Retina (tissue), 1 donor: ENCODE measurements at regions not wholly inside any gene's neighbourhood (a gene's known extent, or its start where the extent isn't known, plus 50 kb on each side); places are given as distances from the start of the nearest gene placed in this dataset.

Experiments used
- DNase-seq: peaks from one replicate; pipeline ENCODE4 v3.0.0-alpha.2; 2016

- DNase-seq: no peak
Observed at GRCh38 chr15:94098921-94099573, 132.3 kb upstream of the MCTP2 start.

DNA sequence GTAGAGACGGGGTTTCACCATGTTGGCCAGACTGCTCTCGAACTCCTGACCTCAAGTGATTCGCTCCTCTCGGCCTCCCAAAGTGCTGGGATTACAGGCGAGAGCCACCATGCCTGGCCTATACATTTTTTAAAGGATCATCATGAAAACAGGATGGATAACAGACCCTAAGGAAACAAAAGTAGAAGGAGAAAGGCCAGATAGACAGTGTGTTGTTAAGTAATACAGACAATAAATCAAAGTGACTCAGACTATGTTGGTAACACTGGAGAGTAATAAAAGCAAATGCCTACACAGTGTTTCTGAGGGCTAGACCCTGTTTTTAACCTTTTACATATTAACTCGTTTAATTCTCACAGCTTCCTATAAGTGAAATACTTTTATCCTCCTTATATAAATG, 133.8 kb upstream of the MCTP2 start:
- no peak for DNase-seq

DNA sequence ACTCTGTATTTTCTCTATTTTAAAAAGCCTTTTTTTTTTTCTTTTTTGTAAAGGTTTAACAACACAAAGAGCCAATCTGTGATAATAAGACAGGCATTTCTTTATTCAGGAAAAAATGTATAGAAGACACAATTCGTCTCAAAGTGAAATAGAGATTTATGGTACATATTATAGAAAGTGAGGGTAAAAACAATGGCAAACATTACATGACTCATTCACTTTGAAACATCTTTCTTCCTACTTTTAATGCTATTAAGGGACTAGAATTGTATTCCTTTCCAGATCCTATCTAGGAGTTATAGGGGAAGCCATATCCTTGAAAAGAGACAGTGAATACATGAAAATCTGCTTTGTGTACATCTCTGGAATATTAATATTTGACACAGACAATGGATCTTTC, 137.1 kb upstream of the MCTP2 start:
- DNase-seq: no peak

DNA sequence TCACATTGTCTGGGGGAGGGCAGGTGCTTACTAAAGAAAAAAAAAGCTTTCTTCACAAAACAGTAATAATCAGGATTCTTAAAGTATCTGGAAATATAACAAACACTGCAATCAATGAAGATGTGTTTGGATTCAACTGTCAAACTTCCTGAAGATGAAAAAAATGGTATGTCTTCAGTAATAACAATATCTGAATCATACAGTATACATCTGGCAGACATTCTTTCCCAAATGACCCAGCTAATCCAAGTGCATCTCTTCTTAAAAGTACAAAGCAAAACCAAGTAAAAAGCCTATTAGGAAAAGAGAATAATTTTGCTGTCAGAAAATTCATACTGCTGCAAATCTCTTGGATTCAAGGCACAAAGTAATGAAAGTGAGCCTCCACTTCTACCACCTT, 145.0 kb upstream of the MCTP2 start:
- no peak for DNase-seq

GRCh38 chr15:94083467-94084052, 147.8 kb upstream of the MCTP2 start:
- no peak for DNase-seq

DNA sequence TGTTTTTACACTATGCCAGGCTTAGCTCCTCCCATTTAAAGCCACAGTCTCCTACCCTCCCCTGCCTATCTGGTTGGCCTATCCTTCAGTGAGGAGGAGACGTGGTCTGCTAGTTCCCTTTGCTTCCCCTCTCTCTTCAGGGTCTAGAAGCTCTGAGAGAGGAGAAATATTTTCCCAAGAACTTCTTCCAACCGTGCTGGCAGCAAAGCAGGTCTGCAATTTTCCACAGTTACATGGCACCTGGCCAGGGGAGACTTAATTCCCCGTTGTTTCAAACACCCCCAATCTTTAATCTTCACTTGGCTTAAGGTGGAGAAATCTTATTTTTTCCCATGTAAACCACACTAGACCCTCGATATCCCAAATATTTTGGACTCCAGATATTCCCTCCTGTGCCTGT, 149.5 kb upstream of the MCTP2 start:
- DNase-seq: no peak

DNA sequence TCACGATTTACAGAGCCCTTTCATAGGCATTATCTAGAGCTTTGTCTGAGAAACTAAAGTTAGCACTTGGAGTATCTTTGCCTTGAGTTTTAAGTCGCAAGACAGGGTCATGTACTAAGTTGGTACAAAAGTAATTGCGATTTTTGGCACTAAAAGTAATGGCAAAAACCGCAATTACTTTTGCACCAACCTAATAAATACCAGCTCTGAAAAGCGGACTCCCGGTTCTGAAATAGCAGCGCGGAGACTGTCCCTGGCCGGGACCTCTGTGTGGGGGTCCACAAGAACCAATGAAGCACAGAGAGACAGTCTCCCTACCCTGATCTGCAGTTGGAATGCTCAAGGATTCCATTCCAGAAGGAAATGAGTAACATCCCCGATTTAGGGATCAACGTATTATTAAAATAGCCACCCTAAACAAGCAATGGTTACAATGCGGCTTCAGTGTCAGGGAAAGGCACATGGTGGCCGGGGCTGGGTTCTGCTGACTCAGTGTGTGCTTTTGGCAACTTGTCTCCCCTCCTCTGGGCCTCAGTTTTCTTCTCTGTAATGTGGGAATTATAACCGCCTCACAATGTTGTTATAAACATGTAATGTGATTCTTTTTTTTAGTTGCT, 150.3 kb upstream of the MCTP2 start:
- no peak for DNase-seq

DNA sequence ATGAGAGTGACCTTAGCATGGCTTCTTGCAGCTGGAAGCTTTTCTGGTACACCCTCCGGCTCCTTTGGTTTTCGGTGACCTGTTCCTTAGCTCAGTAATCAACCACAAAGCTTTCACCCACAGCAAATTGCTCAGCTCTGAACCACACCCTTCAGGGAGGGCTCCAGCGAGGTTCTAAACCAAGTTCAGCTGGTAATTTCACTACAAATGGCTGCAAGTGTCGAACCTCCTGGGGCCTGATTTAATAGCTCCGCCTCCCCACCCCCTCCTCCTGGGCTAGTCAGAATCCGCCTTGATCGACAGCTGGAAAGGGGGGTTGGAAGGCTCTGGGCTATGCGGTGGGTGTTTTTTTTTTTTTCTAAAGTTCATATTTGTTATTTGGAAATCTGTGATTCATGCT, 150.9 kb upstream of the MCTP2 start:
- DNase-seq: no peak

DNA sequence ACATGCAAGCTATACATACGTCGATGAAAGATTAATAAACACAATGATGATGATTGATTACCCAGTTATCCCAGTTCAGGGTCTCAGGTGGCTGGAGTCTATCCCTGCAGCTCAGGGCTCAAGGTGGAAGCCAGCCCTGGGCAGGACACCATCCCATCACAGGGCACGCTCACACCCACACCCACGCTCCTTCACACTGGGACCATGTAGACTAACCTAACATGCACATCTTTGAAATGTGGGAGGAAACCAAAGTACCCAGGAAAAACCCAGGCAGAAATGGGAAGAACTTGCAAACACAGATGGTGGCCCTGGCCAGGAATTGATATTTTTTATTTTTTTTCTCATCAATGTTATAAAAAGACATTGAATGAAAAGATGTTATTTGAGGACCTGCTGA, 151.4 kb upstream of the MCTP2 start:
- no peak for DNase-seq

DNA sequence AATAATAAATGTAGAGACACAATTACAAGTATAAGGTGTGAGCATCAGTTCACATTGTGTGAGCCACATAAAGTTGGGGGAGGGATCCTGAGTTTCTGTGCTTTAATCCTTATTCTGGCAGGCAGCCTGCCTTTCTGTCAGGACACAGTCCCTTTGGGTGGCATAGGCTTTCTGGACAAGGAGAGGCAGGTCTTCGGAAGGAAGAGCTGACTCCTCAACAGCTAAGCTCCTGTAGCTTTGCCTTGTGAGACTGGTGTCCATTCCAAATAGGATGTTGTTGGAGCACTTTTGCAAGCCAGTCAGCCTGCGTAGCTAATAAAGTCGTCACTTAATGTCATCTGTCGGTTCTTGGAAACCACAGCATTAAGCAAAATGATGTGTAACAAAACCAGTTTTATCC, 151.9 kb upstream of the MCTP2 start:
- DNase-seq: no peak

DNA sequence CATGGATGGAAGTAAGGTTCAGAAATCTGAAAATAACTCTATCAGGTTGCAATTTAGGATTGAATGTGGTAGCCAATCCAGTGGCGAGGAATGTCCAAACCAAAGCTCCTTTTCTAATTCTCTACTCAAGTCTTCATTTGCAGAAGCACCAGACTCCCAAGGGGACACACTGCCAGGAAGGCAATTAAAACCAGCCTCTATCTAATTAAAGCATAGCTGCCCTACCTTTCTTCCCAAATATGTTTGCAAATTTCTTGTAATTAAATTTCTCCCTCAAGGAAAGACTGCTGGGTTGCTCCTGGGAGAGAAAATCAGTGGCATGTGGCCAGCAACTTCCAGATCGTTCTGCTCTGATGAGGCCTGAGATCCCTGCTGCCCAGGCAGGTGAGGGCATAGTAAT, 153.4 kb upstream of the MCTP2 start:
- no peak for DNase-seq

GRCh38 chr15:94075349-94075748, 156.0 kb upstream of the MCTP2 start:
- DNase-seq: peak; percentile 65

- no peak for DNase-seq
Observed at GRCh38 chr15:94070356-94071295, 160.7 kb upstream of the MCTP2 start.

- DNase-seq: no peak
Observed at GRCh38 chr15:94069844-94070243, 161.5 kb upstream of the MCTP2 start.

GRCh38 chr15:94066811-94067210, 164.6 kb upstream of the MCTP2 start:
- DNase-seq: no peak

GRCh38 chr15:94066046-94066445, 165.3 kb upstream of the MCTP2 start:
- DNase-seq: no peak

DNA sequence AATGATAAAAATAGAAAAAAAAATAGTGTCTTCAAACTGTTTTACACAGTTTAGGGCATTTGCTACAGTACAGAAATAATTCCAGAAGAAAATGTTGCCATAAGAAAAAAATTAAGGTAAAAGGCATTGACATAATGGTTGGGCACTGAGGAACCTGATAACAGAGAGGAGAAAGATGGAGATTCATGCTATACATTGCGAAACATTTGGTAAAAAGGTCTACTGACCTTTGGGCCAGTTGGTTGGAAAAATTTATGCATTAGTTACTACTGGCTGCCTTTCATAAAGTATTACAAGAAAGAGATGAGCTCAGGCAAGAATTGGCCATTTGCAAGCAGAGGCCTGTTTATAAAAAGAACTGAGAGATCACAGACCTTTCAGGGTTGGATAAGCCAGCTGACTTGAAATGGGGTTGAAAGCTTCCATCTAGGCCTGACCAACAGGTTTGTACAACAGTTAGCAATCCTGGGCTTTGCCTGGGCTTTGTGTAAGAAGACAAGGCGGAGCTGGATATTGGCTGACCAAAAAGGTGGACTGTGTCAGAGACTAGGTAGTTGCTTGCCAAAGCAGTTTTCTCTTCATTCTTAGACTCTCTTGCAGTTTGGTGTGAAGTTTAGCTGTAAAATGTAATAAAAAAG, 166.6 kb upstream of the MCTP2 start:
- no peak for DNase-seq

DNA sequence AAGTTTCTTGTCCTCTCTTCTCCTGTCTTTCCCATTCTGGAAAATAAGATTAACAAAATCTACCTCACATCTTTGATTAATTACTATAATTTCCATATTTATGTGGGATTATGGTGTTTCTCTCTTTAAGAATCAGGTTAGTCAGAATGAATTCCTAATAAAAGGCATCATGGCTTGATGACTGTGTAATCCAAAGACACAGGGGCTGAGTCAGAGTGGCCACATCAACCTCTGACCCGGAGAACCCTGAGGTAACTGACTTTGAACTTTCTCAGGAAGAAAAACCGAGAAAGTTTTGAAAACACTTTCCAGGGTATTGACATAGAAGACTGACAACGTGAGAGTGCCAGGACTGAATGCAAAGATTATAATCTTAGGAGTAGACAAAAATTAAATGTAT, 170.3 kb upstream of the MCTP2 start:
- no peak for DNase-seq

- no peak for DNase-seq
Observed at GRCh38 chr15:94059013-94059587, 172.3 kb upstream of the MCTP2 start.

DNA sequence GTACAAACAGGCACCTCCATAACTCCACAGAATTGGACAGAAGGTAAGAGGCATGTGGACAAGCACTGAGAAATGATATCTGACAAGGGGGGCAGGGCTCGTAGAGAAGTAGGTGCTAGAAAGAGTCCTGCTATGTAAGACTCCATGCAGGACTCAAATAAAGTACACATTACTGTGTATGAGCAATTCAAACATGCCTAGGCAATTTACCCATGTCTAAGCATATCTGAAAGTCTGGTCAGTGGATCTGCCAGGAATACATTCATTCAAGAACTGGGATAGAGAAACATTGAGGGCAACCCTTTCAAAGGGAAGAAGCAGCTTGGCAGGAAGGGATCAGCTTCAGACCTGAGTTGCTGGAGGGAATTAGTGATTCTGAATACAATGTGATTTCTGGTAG, 174.1 kb upstream of the MCTP2 start:
- no peak for DNase-seq

DNA sequence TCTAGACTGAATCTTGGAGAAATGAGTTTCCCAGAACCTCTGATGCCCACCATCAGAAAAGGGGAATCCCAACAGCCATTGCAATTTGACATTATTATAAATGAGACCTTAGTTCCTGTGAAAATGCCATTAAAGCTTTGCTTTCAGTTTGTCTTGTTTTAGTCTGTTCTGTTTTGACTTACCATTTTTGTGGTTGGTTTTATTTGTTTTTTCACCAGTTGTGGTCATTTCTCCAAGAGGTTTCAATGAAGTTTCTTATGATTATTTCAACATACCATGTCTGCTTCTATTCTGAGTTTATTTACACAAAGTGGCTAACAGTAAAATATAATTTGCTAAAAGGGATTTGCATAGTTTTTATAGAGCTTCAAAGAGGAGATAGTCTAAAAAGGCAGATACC, 175.0 kb upstream of the MCTP2 start:
- DNase-seq: no peak

- no peak for DNase-seq
Observed at GRCh38 chr15:94053626-94054025, 177.7 kb upstream of the MCTP2 start.

- DNase-seq: no peak
Observed at GRCh38 chr15:94052711-94053110, 178.7 kb upstream of the MCTP2 start.
